Right lobe of liver (tissue), 6 donors: ENCODE measurements at regions not wholly inside any gene's neighbourhood (a gene's known extent, or its start where the extent isn't known, plus 50 kb on each side); places are given as distances from the start of the nearest gene placed in this dataset.

Experiments used
- ATAC-seq, 4 donors: fragments of 200-7000 bp; cut with Tn5 transposase; one replicate each; pipeline ENCODE4 v1.9.1; 2020; ENCODE audit warnings: mild to moderate bottlenecking in 4 of 4, moderate library complexity in 4 of 4
- DNase-seq, 3 donors: peaks; one replicate each; pipeline ENCODE4 v3.0.0-alpha.2; 2020
- H3K27ac ChIP-seq, 3 donors: fragments of 200-600 bp; one replicate each; pipeline ENCODE4 v1.8.0; 2022
- H3K27me3 ChIP-seq, 2 donors: fragments of 200-600 bp; one replicate each; pipeline ENCODE4 v1.8.0; 2022
- H3K36me3 ChIP-seq, 4 donors: fragments of 200-600 bp; sonication (generic) in 1 of 4; one replicate each; pipeline versions ENCODE4 v1.5.1 to v1.8.0; 2017 to 2022; ENCODE audit warnings: control low read depth in 1 of 4
- H3K4me1 ChIP-seq, 4 donors: fragments of 200-600 bp; sonication (generic) in 1 of 4; one replicate each; pipeline versions ENCODE4 v1.5.1 to v1.8.0; 2017 to 2022; ENCODE audit warnings: control low read depth in 1 of 4
- H3K4me3 ChIP-seq, 3 donors: fragments of 200-600 bp; one replicate each; pipeline ENCODE4 v1.8.0; 2022
- H3K9me3 ChIP-seq, 4 donors: fragments of 200-600 bp; sonication (generic) in 1 of 4; one replicate each; pipeline versions ENCODE4 v1.5.1 to v1.8.0; 2017 to 2022; ENCODE audit warnings: control low read depth in 1 of 4
- POLR2A ChIP-seq: fragments of 450-650 bp; IDR thresholded peaks from one replicate; pipeline ENCODE4 v1.6.1; 2017; ENCODE audit warnings: antibody characterized with exemption, mild to moderate bottlenecking
- WGBS: methylation state at CpG from one replicate; pipeline ENCODE4 v1.1.6; 2018; ENCODE audit warnings: low coverage, low lambda C conversion rate; ENCODE audit not compliant: insufficient coverage; ENCODE audit errors: missing lambda C conversion rate; 5-methylcytosine and 5-hydroxymethylcytosine counted together
- intact Hi-C, 2 donors: fragments of 100-400 bp; cut with DNase I; formaldehyde crosslinking; loops; one replicate each; pipeline versions ENCODE4 v1.11.2 to v1.14.1; 2022
- TF ChIP-seq, protein P1 (sequence below), 4 donors: fragments of 200-600 bp in 3 of 4; fragments of 450-650 bp in 1 of 4; IDR thresholded peaks; one replicate each; pipeline versions ENCODE4 v1.5.1 to v1.8.0; 2016 to 2022; ENCODE audit warnings: antibody characterized with exemption in 4 of 4, mild to moderate bottlenecking in 2 of 4
- donor health status: DM: no; HTN: yes; CAD: no.
- donor health status: DM: no; HTN: no; CAD: no.
- donor health status: DM: no; HTN: no; CAD: no.
- donor health status: DM: no; HTN: yes; CAD: no.
- donor health status: DM: no; HTN: yes; CAD: no.

DNA sequence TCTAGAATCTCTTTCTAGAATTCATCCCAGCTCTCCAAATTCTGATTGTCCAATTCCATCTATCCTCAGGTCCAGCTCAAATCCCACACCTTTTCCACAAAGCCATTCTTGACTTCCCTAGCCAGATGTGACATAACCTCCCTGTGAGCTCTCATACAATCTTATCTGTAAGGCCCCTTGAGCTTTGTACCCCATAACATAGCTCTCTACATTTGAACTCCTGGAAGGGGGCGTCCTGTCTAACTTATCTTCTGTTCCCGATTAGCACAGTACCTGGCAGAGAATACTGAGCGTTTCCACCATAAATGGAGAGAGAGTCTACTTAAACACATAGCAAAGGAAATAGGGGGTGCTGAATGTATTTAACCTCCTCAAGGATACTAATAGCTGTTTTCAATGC lies 251.6 kb upstream of the RGMB start:
- no peak overlapping the region for H3K27ac ChIP-seq
- TF ChIP-seq POLR2A = no peak
- TF ChIP-seq, protein P1, sequence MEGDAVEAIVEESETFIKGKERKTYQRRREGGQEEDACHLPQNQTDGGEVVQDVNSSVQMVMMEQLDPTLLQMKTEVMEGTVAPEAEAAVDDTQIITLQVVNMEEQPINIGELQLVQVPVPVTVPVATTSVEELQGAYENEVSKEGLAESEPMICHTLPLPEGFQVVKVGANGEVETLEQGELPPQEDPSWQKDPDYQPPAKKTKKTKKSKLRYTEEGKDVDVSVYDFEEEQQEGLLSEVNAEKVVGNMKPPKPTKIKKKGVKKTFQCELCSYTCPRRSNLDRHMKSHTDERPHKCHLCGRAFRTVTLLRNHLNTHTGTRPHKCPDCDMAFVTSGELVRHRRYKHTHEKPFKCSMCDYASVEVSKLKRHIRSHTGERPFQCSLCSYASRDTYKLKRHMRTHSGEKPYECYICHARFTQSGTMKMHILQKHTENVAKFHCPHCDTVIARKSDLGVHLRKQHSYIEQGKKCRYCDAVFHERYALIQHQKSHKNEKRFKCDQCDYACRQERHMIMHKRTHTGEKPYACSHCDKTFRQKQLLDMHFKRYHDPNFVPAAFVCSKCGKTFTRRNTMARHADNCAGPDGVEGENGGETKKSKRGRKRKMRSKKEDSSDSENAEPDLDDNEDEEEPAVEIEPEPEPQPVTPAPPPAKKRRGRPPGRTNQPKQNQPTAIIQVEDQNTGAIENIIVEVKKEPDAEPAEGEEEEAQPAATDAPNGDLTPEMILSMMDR (IDR thresholded peaks at IDR 0.05) = no peak
- no peaks in the 10 kb centered on the region for H3K9me3 ChIP-seq
- intact Hi-C loops = no loop called here
- H3K36me3 ChIP-seq = no peaks in the 10 kb centered on the region
- no peak for ATAC-seq
- DNase-seq = no peak
- H3K4me1 ChIP-seq = no peaks in the 10 kb centered on the region
- no peak overlapping the region for H3K4me3 ChIP-seq
- no peaks in the 10 kb centered on the region for H3K27me3 ChIP-seq
- 25% methylated on average over 3 of the region's 3 CpGs for WGBS

DNA sequence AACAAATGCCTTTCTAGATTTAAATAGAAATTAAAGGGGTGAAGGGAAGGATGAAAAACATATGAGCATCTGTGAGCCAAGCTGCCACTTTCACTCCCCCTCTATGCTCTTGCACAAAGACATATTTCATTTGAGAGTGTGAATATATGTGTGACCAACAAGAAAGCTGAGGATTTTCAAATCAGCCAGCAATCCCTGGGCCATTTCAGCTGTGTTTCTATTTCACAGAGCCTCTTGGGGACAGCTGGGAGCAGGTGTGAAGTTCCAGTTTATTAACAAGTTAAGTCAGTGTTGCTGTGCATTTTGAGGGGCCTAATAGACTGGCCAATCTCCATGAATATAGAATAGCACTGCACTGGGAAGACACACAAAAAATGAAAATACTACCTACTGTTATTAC lies 248.7 kb upstream of the RGMB start:
- DNase-seq (no peak), ATAC-seq (no peak)
- no peaks in the 10 kb centered on the region for H3K36me3 ChIP-seq
- H3K27ac ChIP-seq = no peak overlapping the region
- intact Hi-C loops = no loop called here
- no peak for TF ChIP-seq POLR2A
- TF ChIP-seq, protein P1 (IDR thresholded peaks at IDR 0.05) = no peak
- no peak overlapping the region for H3K4me3 ChIP-seq
- H3K27me3 ChIP-seq = no peaks in the 10 kb centered on the region
- no peaks in the 10 kb centered on the region for H3K9me3 ChIP-seq
- H3K4me1 ChIP-seq = no peaks in the 10 kb centered on the region

DNA sequence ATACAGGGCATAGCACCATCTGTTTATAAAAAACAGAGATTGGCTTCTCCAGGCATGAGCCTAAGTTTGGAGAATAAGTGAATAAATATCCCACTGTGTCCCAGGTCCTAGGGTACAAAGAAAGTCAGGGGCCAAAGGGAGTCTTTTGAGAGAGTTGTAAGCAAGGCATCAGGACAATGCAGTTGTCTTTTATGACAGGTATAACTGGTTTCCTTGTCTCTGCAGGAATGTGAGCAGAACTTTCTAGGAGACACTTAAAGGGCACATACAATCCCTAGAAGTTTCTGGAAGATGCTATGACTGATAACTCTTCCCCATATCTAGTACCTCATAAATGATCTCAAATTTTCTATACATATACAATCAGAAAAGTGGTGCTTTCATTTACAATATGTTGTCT lies 245.6 kb upstream of the RGMB start:
- H3K27ac ChIP-seq = no peak overlapping the region
- ATAC-seq (no peak), DNase-seq (no peak)
- no peaks in the 10 kb centered on the region for H3K27me3 ChIP-seq
- TF ChIP-seq, protein P1 (IDR thresholded peaks at IDR 0.05) = no peak
- TF ChIP-seq POLR2A = no peak
- intact Hi-C loops = no loop called here
- H3K4me3 ChIP-seq = no peak overlapping the region
- no peaks in the 10 kb centered on the region for H3K36me3 ChIP-seq
- no peaks in the 10 kb centered on the region for H3K4me1 ChIP-seq
- no peaks in the 10 kb centered on the region for H3K9me3 ChIP-seq

DNA sequence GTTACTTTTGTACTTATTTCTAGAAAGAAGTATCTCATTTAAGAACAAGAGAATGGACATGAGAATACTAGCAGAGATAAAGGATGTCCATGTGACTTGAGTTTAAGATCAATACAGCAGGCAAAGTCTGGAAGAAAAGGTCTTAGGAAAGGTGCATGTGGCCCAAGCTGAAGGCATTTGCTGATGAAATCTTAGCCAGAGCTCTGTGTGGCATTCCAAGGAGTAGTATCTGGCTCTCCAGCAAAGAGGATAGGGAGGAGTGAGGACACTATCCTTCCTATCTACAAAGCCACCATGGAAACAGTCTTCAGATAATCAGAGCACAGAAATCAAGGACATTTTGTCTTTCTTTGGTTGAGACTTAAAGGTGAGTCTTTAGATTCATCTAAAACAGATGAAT lies 244.1 kb upstream of the RGMB start:
- H3K27ac ChIP-seq = no peak overlapping the region
- H3K4me1 ChIP-seq = no peaks in the 10 kb centered on the region
- no peaks in the 10 kb centered on the region for H3K27me3 ChIP-seq
- DNase-seq (no peak), ATAC-seq (no peak)
- H3K9me3 ChIP-seq = no peaks in the 10 kb centered on the region
- intact Hi-C loops = no loop called here
- no peak for TF ChIP-seq POLR2A
- TF ChIP-seq, protein P1 (IDR thresholded peaks at IDR 0.05) = no peak
- H3K4me3 ChIP-seq = no peak overlapping the region
- no peaks in the 10 kb centered on the region for H3K36me3 ChIP-seq

DNA sequence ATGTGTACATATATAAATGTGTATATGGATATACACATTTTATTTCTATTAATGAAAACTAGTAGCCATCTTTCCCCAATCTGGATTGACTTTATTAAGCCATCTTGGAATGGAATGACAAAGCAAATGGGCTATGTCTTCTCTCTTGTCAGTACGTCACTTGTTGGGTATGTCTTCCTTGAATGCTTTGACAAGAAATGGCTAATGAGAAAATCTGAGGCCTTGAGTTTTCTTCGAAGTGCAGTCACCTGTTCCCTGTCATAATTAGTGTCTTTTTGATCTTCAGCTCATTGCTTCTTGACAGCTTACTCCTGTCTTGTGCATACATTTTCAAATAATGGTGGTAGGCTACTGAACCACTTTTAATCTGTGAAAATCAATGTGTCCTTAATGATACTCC lies 243.2 kb upstream of the RGMB start:
- TF ChIP-seq, protein P1 (IDR thresholded peaks at IDR 0.05) = no peak
- TF ChIP-seq POLR2A = no peak
- DNase-seq (no peak), ATAC-seq (no peak)
- Histone ChIP-seq H3K4me3 (no peak overlapping the region), H3K27ac (no peak overlapping the region), H3K27me3 (no peaks in the 10 kb centered on the region), H3K36me3 (no peaks in the 10 kb centered on the region), H3K4me1 (no peaks in the 10 kb centered on the region), H3K9me3 (no peaks in the 10 kb centered on the region)
- 71% methylated on average over 2 of the region's 2 CpGs for WGBS
- intact Hi-C loops = no loop called here
